Testis (tissue), 2 donors: ENCODE measurements at regions not wholly inside any gene's neighbourhood (a gene's known extent, or its start where the extent isn't known, plus 50 kb on each side); places are given as distances from the start of the nearest gene placed in this dataset.

Experiments
- POLR2A ChIP-seq: fragments of 450-650 bp; IDR thresholded peaks from one replicate; pipeline ENCODE4 v1.6.1; 2017; ENCODE audit warnings: antibody characterized with exemption, mild to moderate bottlenecking, moderate library complexity
- TF ChIP-seq, protein P1 (sequence below), 3 experiments: fragments of 450-650 bp in 2 of 3; fragments of 200-600 bp in 1 of 3; sonication (generic) in 1 of 3; IDR thresholded peaks; one replicate each; pipeline ENCODE4 v1.5.1; 2016 to 2019; ENCODE audit warnings: antibody characterized with exemption in 3 of 3, mild to moderate bottlenecking in 2 of 3, moderate library complexity in 1 of 3

DNA sequence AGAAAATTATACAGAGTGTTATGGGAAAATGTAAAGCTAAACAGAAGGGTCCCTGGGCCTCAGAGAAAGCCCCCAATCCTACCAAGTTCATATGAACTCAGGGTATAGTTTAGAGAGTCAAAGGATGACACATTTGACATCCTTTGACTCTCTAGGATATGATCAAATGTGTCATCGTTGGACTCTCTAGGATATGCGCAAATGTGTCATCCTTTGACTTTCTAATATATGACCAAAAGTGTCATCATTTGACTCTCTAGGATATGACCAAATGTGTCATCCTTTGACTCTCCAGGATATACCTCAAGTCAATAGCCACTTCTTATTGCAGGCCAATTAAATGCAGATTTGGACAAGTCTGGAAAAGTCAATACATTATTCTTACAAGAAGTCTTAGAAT lies 204.8 kb upstream of the IGF1 start:
- TF ChIP-seq, protein P1, sequence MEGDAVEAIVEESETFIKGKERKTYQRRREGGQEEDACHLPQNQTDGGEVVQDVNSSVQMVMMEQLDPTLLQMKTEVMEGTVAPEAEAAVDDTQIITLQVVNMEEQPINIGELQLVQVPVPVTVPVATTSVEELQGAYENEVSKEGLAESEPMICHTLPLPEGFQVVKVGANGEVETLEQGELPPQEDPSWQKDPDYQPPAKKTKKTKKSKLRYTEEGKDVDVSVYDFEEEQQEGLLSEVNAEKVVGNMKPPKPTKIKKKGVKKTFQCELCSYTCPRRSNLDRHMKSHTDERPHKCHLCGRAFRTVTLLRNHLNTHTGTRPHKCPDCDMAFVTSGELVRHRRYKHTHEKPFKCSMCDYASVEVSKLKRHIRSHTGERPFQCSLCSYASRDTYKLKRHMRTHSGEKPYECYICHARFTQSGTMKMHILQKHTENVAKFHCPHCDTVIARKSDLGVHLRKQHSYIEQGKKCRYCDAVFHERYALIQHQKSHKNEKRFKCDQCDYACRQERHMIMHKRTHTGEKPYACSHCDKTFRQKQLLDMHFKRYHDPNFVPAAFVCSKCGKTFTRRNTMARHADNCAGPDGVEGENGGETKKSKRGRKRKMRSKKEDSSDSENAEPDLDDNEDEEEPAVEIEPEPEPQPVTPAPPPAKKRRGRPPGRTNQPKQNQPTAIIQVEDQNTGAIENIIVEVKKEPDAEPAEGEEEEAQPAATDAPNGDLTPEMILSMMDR (IDR thresholded peaks at IDR 0.05): no peak
- no peak for TF ChIP-seq POLR2A
